ENCODE measurements at regions not wholly inside any gene's neighbourhood (a gene's known extent, or its start where the extent isn't known, plus 50 kb on each side); places are given as distances from the start of the nearest gene placed in this dataset.

- Histone ChIP-seq H3K36me3 (ENCODE audit: low read depth) (no peaks in the 10 kb centered on the region), H3K4me3 (no peak overlapping the region), H3K27me3 (ENCODE audit: insufficient read depth, low read depth) (no peaks in the 10 kb centered on the region), H4K20me1 (ENCODE audit: insufficient read depth) (no peaks in the 10 kb centered on the region), H2AFZ (no peak overlapping the region), H3K4me1 (replicated peaks; ENCODE audit: insufficient read depth) (no peaks in the 10 kb centered on the region), H3K9me3 (ENCODE audit: insufficient read depth, low read depth) (no peaks in the 10 kb centered on the region), H3F3A (ENCODE audit: insufficient read depth, low read depth) (no peaks in the 10 kb centered on the region), H3K27ac (no peak overlapping the region), H3K9me2 (ENCODE audit: insufficient read depth) (no peaks in the 10 kb centered on the region), H3K79me2 (ENCODE audit: low read depth) (no peaks in the 10 kb centered on the region), H3K4me2 (no peak overlapping the region)
- intact Hi-C loops (cut with micrococcal nuclease; ENCODE audit: unreplicated experiment) = no loop called here
- BruUV-seq (replicated peaks) = no TSS peak
- DNase-seq = no peak
- TF ChIP-seq CTCF (conservative IDR thresholded peaks at IDR 0.05) = no peak
- no peak for TF ChIP-seq EZH2 (IDR thresholded peaks at IDR 0.05; ENCODE audit: low read depth)
- CTCF ChIA-PET = no interaction called here
- POLR2A ChIA-PET (ENCODE audit: unreplicated experiment) = no interaction called here
These were observed 195.7 kb upstream of the FANCL start for GRCh38 chr2:58436872-58437271.

DNA sequence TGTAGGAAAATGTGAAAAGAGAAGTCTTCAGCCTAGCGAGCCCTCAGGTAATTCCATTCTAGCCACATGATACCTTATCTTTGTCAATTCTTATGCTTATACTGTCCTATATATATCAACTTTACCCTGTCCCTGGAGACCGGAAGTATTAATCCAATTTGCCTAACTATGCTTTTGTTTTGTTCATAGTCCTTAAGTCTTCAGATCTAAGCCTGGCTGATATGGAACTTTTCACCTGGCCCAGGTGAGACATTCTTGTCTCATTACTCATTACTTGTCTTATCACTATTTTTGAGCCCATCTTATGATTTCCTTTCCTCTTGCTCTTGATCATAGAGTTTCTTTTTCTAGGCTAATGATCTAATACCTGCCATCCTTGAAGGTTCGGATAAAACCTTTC is 194.1 kb upstream of the FANCL start:
- POLR2A ChIA-PET (ENCODE audit: unreplicated experiment) = no interaction called here

GRCh38 chr2:58434692-58435091 is 193.6 kb upstream of the FANCL start:
- Histone ChIP-seq H3F3A (ENCODE audit: insufficient read depth, low read depth) (no peaks in the 10 kb centered on the region), H4K20me1 (ENCODE audit: insufficient read depth) (no peaks in the 10 kb centered on the region), H3K4me2 (no peak overlapping the region), H3K4me1 (replicated peaks; ENCODE audit: insufficient read depth) (no peaks in the 10 kb centered on the region), H3K27ac (no peak overlapping the region), H2AFZ (no peak overlapping the region), H3K9me3 (ENCODE audit: insufficient read depth, low read depth) (no peaks in the 10 kb centered on the region), H3K79me2 (ENCODE audit: low read depth) (no peaks in the 10 kb centered on the region), H3K9me2 (ENCODE audit: insufficient read depth) (no peaks in the 10 kb centered on the region), H3K4me3 (no peak overlapping the region), H3K27me3 (ENCODE audit: insufficient read depth, low read depth) (no peaks in the 10 kb centered on the region), H3K36me3 (ENCODE audit: low read depth) (no peaks in the 10 kb centered on the region)
- ChIA-PET CTCF (no interaction called here), POLR2A (ENCODE audit: unreplicated experiment) (no interaction called here)
- intact Hi-C loops (cut with micrococcal nuclease; ENCODE audit: unreplicated experiment) = no loop called here
- no peak for TF ChIP-seq CTCF (conservative IDR thresholded peaks at IDR 0.05)
- TF ChIP-seq EZH2 (IDR thresholded peaks at IDR 0.05; ENCODE audit: low read depth) = no peak
- DNase-seq = no peak
- BruUV-seq (replicated peaks) = no TSS peak

More for the DNA sequence above, 194.1 kb upstream of the FANCL start:
- H3K9me2 ChIP-seq (ENCODE audit: insufficient read depth) = no peaks in the 10 kb centered on the region
- H3K4me2 ChIP-seq = no peak overlapping the region
- H3K27ac ChIP-seq = no peak overlapping the region
- no peak for DNase-seq
- TF ChIP-seq CTCF (conservative IDR thresholded peaks at IDR 0.05) = no peak
- TF ChIP-seq EZH2 (IDR thresholded peaks at IDR 0.05; ENCODE audit: low read depth) = no peak
- no TSS peak for BruUV-seq (replicated peaks)
- H4K20me1 ChIP-seq (ENCODE audit: insufficient read depth) = no peaks in the 10 kb centered on the region
- no peaks in the 10 kb centered on the region for H3K27me3 ChIP-seq (ENCODE audit: insufficient read depth, low read depth)
- intact Hi-C loops (cut with micrococcal nuclease; ENCODE audit: unreplicated experiment) = no loop called here
- no peak overlapping the region for H2AFZ ChIP-seq
- no peaks in the 10 kb centered on the region for H3K9me3 ChIP-seq (ENCODE audit: insufficient read depth, low read depth)
- H3K79me2 ChIP-seq (ENCODE audit: low read depth) = no peaks in the 10 kb centered on the region
- H3K4me1 ChIP-seq (replicated peaks; ENCODE audit: insufficient read depth) = no peaks in the 10 kb centered on the region
- CTCF ChIA-PET = no interaction called here
- no peak overlapping the region for H3K4me3 ChIP-seq
- H3F3A ChIP-seq (ENCODE audit: insufficient read depth, low read depth) = no peaks in the 10 kb centered on the region
- H3K36me3 ChIP-seq (ENCODE audit: low read depth) = no peaks in the 10 kb centered on the region

All from PC-9 (cell line).